NB4 (cell line): ENCODE measurements at regions not wholly inside any gene's neighbourhood (a gene's known extent, or its start where the extent isn't known, plus 50 kb on each side); places are given as distances from the start of the nearest gene placed in this dataset.

Source experiments
- MYC ChIP-seq: IDR thresholded peaks from 2 replicates; pipeline ENCODE4 v1.6.1; 2011; ENCODE audit warnings: low read depth, low read length
- POLR2A ChIP-seq: IDR thresholded peaks from 2 replicates; pipeline ENCODE4 v1.6.1; 2011; ENCODE audit warnings: mild to moderate bottlenecking; ENCODE audit not compliant: insufficient read length; ENCODE audit errors: extremely low read depth
- TF ChIP-seq, protein P1 (sequence below): IDR thresholded peaks from 2 replicates; pipeline ENCODE4 v1.6.1; 2011; ENCODE audit warnings: low read depth, low read length
- TF ChIP-seq, protein P2 (sequence below): IDR thresholded peaks from one replicate; pipeline ENCODE4 v1.5.1; 2012; ENCODE audit warnings: low read depth, low read length

- TF ChIP-seq, protein P1, sequence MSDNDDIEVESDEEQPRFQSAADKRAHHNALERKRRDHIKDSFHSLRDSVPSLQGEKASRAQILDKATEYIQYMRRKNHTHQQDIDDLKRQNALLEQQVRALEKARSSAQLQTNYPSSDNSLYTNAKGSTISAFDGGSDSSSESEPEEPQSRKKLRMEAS, result no peak
- TF ChIP-seq POLR2A (no peak), MYC (no peak)
- TF ChIP-seq, protein P2, sequence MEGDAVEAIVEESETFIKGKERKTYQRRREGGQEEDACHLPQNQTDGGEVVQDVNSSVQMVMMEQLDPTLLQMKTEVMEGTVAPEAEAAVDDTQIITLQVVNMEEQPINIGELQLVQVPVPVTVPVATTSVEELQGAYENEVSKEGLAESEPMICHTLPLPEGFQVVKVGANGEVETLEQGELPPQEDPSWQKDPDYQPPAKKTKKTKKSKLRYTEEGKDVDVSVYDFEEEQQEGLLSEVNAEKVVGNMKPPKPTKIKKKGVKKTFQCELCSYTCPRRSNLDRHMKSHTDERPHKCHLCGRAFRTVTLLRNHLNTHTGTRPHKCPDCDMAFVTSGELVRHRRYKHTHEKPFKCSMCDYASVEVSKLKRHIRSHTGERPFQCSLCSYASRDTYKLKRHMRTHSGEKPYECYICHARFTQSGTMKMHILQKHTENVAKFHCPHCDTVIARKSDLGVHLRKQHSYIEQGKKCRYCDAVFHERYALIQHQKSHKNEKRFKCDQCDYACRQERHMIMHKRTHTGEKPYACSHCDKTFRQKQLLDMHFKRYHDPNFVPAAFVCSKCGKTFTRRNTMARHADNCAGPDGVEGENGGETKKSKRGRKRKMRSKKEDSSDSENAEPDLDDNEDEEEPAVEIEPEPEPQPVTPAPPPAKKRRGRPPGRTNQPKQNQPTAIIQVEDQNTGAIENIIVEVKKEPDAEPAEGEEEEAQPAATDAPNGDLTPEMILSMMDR, result no peak
Observed at GRCh38 chr1:68378296-68379084, 71.3 kb downstream of the RPE65 start.
